ENCODE measurements at regions not wholly inside any gene's neighbourhood (a gene's known extent, or its start where the extent isn't known, plus 50 kb on each side); places are given as distances from the start of the nearest gene placed in this dataset.

DNA sequence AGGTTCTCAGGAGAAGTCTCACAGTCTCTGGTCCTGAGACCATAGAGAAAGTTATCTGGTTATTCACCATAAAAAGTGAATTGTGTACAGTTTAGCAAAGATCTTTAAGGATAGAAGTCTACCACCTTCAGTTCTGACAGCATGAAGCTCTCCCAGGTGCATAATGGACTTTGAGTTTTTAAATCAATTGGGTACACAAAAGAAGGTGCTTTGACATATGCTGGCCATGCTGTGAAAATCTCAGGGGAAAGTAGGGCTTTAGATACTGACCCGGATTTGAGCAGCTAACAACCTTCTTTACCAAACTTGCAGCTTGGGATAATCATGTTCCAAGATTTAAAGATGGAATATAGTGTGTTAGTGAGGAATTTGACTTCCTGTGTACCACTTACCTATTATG lies 264.2 kb downstream of the ZSWIM6 start:
- Mint-ChIP-seq H3K36me3 (ENCODE audit: low read depth) (no peaks in the 10 kb centered on the region), H3K4me1 (ENCODE audit: low read depth) (peaks cover 12% of the 10 kb centered on the region), H3K27ac (no peak overlapping the region), H3K9me3 (no peaks in the 10 kb centered on the region), H3K27me3 (no peaks in the 10 kb centered on the region), H3K4me3 (no peak overlapping the region)
- intact Hi-C loops (cut with micrococcal nuclease), result no loop called here

GRCh38 chr5:61597684-61598083 lies 265.6 kb downstream of the ZSWIM6 start:
- Mint-ChIP-seq H3K9me3 (no peaks in the 10 kb centered on the region), H3K36me3 (ENCODE audit: low read depth) (no peaks in the 10 kb centered on the region), H3K4me3 (no peak overlapping the region), H3K27ac (no peak overlapping the region), H3K27me3 (peaks cover 5% of the 10 kb centered on the region), H3K4me1 (ENCODE audit: low read depth) (peaks cover 12% of the 10 kb centered on the region)
- intact Hi-C loops (cut with micrococcal nuclease), result no loop called here

DNA sequence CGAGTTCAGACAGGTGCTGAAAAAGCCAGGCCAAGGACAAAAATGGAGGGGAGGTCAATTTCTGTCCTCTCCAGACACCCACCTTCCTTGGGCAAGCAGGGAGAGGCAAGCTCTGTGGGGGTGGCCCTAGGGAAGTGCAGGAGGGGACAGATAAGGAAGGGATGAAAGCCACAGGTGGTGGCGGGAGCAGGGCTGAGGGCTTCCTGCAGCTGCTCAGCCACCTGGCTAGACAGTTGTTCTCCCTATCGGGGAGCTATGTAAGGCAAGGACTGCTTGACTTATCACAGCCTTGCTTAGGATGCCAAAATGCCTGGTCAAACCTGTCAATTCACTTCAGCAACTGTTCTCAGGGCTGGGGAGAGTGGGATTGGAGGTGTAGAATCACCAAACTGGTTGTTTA lies 266.1 kb downstream of the ZSWIM6 start:
- Mint-ChIP-seq H3K9me3 (no peaks in the 10 kb centered on the region), H3K36me3 (ENCODE audit: low read depth) (no peaks in the 10 kb centered on the region), H3K27me3 (peaks cover 5% of the 10 kb centered on the region), H3K27ac (no peak overlapping the region), H3K4me1 (ENCODE audit: low read depth) (peaks cover 12% of the 10 kb centered on the region), H3K4me3 (no peak overlapping the region)
- intact Hi-C loops (cut with micrococcal nuclease), result no loop called here

DNA sequence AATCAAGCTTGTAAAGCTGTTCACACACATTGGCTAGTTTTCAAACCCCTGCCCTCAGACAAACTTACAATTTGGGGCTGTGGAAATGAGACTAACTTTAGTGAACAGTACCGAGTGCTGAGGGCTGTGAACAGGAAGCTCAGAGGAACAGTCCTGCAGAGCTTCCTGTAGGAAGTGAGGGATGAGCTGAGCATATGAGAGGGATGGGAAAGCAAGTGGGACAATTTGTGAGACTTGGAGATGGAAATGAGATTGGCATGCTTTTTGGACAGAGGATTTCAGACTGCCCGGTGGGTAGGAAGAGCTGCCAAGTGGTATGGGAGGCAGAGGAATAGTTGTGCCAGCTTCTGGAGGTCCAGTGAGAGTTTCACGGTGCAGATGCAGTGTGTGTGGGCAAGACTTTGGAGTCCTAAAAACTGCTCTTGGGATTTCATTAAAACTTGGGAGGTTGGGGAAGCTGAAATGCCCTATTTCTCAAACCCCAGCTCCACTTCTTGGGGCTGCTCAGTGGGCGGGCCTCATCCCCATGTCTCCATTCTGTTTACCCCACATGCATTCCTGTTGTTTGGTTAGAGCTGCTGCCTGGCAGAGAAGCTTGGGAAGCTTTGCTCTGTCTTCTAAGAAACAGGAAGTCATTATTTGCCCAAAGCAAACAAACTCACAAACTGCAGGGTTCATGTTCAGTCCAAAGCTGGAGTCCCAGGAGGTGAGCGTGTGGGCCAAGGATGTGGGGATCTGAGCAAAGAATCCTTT lies 267.5 kb downstream of the ZSWIM6 start:
- intact Hi-C loops (cut with micrococcal nuclease), result no loop called here
- Mint-ChIP-seq H3K4me1 (ENCODE audit: low read depth) (peaks cover 24% of the 10 kb centered on the region), H3K27me3 (peaks cover 8% of the 10 kb centered on the region), H3K9me3 (no peaks in the 10 kb centered on the region), H3K27ac (no peak overlapping the region), H3K36me3 (ENCODE audit: low read depth) (no peaks in the 10 kb centered on the region), H3K4me3 (no peak overlapping the region)

DNA sequence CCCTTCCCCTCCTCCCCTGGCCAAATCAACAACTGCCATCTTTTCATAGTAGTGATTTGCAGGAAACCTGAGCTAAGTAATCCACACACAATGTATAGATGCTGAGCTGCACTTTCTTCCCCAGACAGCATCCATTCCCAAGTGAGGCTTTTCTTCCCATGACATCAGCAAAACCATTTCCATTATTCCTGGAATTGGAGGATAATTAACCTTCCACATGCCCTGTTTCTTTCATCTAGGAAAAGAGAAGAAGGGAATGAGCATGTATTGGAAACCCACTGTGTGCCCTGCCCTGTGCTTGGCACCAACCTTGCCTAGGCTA lies 268.0 kb downstream of the ZSWIM6 start:
- no peak overlapping the region for H3K4me3 Mint-ChIP-seq
- intact Hi-C loops (cut with micrococcal nuclease), result no loop called here
- H3K27ac Mint-ChIP-seq, result no peak overlapping the region
- no peaks in the 10 kb centered on the region for H3K9me3 Mint-ChIP-seq
- H3K4me1 Mint-ChIP-seq (ENCODE audit: low read depth), result peaks cover 30% of the 10 kb centered on the region
- no peaks in the 10 kb centered on the region for H3K36me3 Mint-ChIP-seq (ENCODE audit: low read depth)
- H3K27me3 Mint-ChIP-seq, result peaks cover 8% of the 10 kb centered on the region

DNA sequence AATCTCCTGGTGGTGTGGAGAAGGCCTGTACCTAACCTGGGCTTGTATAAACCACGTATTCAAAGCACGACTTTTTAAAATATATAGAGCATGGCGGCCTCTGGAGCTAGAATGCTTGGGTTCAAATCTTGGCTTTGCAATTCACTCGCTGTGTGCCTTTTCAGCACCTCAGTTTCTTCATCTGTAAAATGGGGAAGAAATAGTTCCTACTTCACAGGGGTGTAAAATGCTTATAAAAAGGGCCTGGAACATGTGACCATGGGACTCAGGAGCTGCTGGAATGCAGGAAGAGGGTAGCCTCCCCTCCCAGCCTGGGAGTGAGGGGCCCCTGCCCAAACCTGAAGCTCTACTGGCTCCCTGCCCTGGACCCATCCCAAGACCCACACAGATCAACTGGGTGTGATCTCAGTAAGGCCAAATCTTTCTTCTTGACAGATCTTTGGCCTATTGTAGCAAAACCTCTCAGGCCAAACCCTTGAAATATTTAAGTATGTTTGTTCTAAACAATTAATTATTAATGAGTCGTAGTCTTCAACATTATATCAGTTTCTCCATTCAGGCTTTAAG lies 269.0 kb downstream of the ZSWIM6 start:
- no peaks in the 10 kb centered on the region for H3K9me3 Mint-ChIP-seq
- intact Hi-C loops (cut with micrococcal nuclease), result no loop called here
- H3K27ac Mint-ChIP-seq, result no peak overlapping the region
- peaks cover 32% of the 10 kb centered on the region for H3K4me1 Mint-ChIP-seq (ENCODE audit: low read depth)
- no peak overlapping the region for H3K4me3 Mint-ChIP-seq
- H3K27me3 Mint-ChIP-seq, result peaks cover 8% of the 10 kb centered on the region
- H3K36me3 Mint-ChIP-seq (ENCODE audit: low read depth), result no peaks in the 10 kb centered on the region

GRCh38 chr5:61603211-61603908 lies 271.3 kb downstream of the ZSWIM6 start:
- Mint-ChIP-seq H3K9me3 (no peaks in the 10 kb centered on the region), H3K4me3 (no peak overlapping the region), H3K27me3 (peaks cover 8% of the 10 kb centered on the region), H3K27ac (peak overlapping the region; percentile 33), H3K36me3 (ENCODE audit: low read depth) (no peaks in the 10 kb centered on the region), H3K4me1 (ENCODE audit: low read depth) (peaks cover 32% of the 10 kb centered on the region)
- intact Hi-C loops (cut with micrococcal nuclease), result no loop called here

GRCh38 chr5:61604076-61605025 lies 272.3 kb downstream of the ZSWIM6 start:
- Mint-ChIP-seq H3K36me3 (ENCODE audit: low read depth) (no peaks in the 10 kb centered on the region), H3K9me3 (no peaks in the 10 kb centered on the region), H3K4me3 (no peak overlapping the region), H3K27ac (peak overlapping the region; percentile 93), H3K27me3 (peaks cover 8% of the 10 kb centered on the region), H3K4me1 (ENCODE audit: low read depth) (peaks cover 29% of the 10 kb centered on the region)
- intact Hi-C loops (cut with micrococcal nuclease), result no loop called here

DNA sequence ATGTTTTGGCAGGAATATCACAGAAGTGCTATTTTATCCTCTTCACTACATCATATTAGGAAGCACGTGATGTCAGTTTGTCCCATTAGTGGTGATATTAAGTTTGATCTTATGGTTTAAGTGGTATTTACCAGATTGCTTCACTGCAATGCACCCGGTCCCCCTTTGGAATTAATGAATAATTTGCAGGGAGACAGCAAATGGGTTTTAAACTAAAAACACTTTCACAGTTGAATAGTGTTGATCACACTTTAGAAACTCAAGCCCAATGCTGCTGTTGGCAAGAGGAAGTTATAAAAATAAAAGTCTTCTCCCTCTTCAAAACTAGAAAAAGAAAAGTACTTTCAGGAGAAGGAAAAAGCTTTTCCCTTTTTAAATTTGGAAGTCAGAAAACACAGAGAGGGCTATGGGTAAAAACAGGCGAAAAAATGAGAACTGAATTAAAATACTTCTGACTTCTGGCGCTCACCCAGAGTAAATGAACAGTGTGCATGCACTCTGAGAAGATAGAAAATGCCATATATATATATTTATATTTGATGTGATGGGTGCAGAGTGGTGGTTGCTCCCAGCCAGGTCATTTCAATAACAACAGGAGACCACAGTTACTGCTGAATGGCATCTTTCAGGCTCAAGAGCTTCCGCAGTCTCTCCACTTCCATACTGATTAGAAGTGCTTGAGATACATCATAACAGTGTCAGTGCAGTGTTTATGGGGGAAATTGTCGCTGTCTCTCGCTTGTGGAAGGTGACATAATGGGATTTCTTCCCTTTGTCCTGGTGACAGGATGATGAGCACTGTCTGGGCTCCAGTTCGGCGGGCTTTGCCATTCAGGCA lies 278.0 kb downstream of the ZSWIM6 start:
- Mint-ChIP-seq H3K36me3 (ENCODE audit: low read depth) (no peaks in the 10 kb centered on the region), H3K4me3 (no peak overlapping the region), H3K27ac (no peak overlapping the region), H3K4me1 (ENCODE audit: low read depth) (peaks cover 15% of the 10 kb centered on the region), H3K9me3 (no peaks in the 10 kb centered on the region), H3K27me3 (peaks cover 14% of the 10 kb centered on the region)
- intact Hi-C loops (cut with micrococcal nuclease), result no loop called here

GRCh38 chr5:61610678-61611024 lies 278.6 kb downstream of the ZSWIM6 start:
- H3K27ac Mint-ChIP-seq, result no peak overlapping the region
- intact Hi-C loops (cut with micrococcal nuclease), result no loop called here
- H3K36me3 Mint-ChIP-seq (ENCODE audit: low read depth), result no peaks in the 10 kb centered on the region
- H3K4me3 Mint-ChIP-seq, result no peak overlapping the region
- peaks cover 14% of the 10 kb centered on the region for H3K27me3 Mint-ChIP-seq
- peaks cover 9% of the 10 kb centered on the region for H3K4me1 Mint-ChIP-seq (ENCODE audit: low read depth)
- no peaks in the 10 kb centered on the region for H3K9me3 Mint-ChIP-seq

GRCh38 chr5:61612431-61612830 lies 280.4 kb downstream of the ZSWIM6 start:
- no peaks in the 10 kb centered on the region for H3K36me3 Mint-ChIP-seq (ENCODE audit: low read depth)
- H3K4me3 Mint-ChIP-seq, result no peak overlapping the region
- no peak overlapping the region for H3K27ac Mint-ChIP-seq
- H3K4me1 Mint-ChIP-seq (ENCODE audit: low read depth), result peaks cover 6% of the 10 kb centered on the region
- H3K9me3 Mint-ChIP-seq, result no peaks in the 10 kb centered on the region
- intact Hi-C loops (cut with micrococcal nuclease), result no loop called here
- H3K27me3 Mint-ChIP-seq, result peaks cover 14% of the 10 kb centered on the region

DNA sequence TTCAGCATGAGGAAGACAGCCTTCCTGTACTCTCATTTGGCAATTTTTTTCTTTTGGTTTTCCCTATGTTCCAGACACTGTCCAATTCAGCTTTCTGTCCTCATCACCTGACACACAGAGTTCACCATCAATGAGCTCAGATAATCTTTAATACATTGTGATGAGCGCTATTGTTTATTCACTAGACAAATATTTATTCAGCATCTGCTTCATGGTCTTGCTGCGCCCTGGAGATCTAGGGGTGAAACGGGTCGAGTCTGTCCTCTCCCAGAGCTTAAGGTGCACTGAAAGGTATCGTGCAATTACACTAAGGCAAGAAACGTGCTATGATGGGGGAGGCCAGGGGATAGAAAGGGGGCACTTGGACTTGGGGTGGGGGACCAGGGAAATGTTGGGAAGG lies 281.6 kb downstream of the ZSWIM6 start:
- H3K36me3 Mint-ChIP-seq (ENCODE audit: low read depth), result no peaks in the 10 kb centered on the region
- intact Hi-C loops (cut with micrococcal nuclease), result no loop called here
- peaks cover 6% of the 10 kb centered on the region for H3K4me1 Mint-ChIP-seq (ENCODE audit: low read depth)
- H3K27me3 Mint-ChIP-seq, result peaks cover 14% of the 10 kb centered on the region
- no peaks in the 10 kb centered on the region for H3K9me3 Mint-ChIP-seq
- H3K4me3 Mint-ChIP-seq, result no peak overlapping the region
- peak overlapping the region; percentile 9 for H3K27ac Mint-ChIP-seq

GRCh38 chr5:61614606-61615005 lies 282.5 kb downstream of the ZSWIM6 start:
- H3K4me3 Mint-ChIP-seq, result no peak overlapping the region
- H3K36me3 Mint-ChIP-seq (ENCODE audit: low read depth), result no peaks in the 10 kb centered on the region
- intact Hi-C loops (cut with micrococcal nuclease), result no loop called here
- H3K27ac Mint-ChIP-seq, result no peak overlapping the region
- no peaks in the 10 kb centered on the region for H3K9me3 Mint-ChIP-seq
- H3K27me3 Mint-ChIP-seq, result peaks cover 17% of the 10 kb centered on the region
- H3K4me1 Mint-ChIP-seq (ENCODE audit: low read depth), result peaks cover 12% of the 10 kb centered on the region

Measured in dendritic cell treated with granulocyte-macrophage colony-stimulating factor and Interleukin-4, amounts not matched to agents 40 ng/mL and 50 ng/mL, for 4 days (primary cell).